ENCODE measurements at regions not wholly inside any gene's neighbourhood (a gene's known extent, or its start where the extent isn't known, plus 50 kb on each side); places are given as distances from the start of the nearest gene placed in this dataset.

DNA sequence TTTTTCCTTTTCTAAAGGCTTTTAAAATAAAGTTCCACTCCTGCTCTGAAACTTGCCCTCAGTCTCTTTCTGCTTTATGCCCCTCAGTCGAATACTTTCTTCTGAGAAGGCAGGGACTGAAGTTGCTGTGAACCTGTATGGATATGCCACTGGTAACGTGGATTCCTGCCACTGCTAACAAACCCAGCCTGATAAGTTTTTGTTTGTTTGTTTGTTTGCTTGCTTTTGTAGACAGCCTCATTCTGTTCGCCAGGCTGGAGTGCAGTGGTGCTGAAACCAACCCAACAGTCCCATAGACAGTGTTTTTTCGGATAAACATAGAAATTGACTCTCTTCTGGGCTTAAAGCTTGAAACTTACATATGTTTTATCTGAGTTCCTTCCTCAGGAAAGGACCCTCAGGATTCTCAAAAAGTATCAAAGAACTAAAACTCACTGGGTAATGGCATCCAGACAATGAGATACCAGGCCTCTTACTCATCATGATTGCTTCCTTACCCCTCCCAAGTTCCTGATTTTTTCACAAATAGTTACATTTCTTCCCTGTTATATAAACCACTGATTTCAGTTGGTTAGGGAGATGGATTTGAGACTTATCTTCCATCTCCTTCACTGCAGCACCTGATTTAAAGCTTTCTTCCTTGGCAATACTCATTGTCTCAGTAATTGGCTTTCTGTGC, 273.6 kb downstream of the SDHAF3 start:
- Histone ChIP-seq H3K27ac (ENCODE audit: low read depth, low read length) (no peak overlapping the region), H3K9me3 (ENCODE audit: control insufficient read depth, insufficient read depth, low read length) (peaks cover 4% of the 10 kb centered on the region), H3K27me3 (ENCODE audit: control insufficient read depth, insufficient read depth, low read length) (no peaks in the 10 kb centered on the region), H3K4me3 (ENCODE audit: low read depth, low read length) (no peak overlapping the region)
- CTCF ChIA-PET: no interaction called here
- DNase-seq (ENCODE audit: low read depth, low spot score): no peak
- TF ChIP-seq, protein P1, sequence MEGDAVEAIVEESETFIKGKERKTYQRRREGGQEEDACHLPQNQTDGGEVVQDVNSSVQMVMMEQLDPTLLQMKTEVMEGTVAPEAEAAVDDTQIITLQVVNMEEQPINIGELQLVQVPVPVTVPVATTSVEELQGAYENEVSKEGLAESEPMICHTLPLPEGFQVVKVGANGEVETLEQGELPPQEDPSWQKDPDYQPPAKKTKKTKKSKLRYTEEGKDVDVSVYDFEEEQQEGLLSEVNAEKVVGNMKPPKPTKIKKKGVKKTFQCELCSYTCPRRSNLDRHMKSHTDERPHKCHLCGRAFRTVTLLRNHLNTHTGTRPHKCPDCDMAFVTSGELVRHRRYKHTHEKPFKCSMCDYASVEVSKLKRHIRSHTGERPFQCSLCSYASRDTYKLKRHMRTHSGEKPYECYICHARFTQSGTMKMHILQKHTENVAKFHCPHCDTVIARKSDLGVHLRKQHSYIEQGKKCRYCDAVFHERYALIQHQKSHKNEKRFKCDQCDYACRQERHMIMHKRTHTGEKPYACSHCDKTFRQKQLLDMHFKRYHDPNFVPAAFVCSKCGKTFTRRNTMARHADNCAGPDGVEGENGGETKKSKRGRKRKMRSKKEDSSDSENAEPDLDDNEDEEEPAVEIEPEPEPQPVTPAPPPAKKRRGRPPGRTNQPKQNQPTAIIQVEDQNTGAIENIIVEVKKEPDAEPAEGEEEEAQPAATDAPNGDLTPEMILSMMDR (IDR thresholded peaks at IDR 0.05; ENCODE audit: low read depth, low read length): no peak
- POLR2A ChIA-PET: no interaction called here

DNA sequence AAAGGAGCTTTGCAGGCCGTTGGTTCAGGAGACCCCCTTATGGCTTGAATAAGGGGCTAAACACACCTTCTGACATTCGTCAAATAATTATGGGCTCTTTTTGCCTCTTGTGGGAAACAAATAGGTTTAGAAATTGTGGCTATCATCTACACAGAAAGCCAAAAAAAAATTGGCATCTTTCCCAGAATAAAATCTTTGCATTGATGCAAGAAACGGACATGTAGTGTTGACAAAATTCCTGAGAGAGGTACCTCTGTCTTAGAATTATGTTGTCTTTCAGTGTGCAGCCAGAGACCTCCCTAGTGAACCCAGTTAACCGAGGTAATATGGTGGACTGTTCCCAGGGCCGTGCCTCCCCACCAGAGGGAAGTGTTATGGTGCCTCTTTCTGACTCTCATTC, 283.9 kb downstream of the SDHAF3 start:
- H3K27me3 ChIP-seq (ENCODE audit: control insufficient read depth, insufficient read depth, low read length): no peaks in the 10 kb centered on the region
- H3K4me3 ChIP-seq (ENCODE audit: low read depth, low read length): no peak overlapping the region
- no peak for DNase-seq (ENCODE audit: low read depth, low spot score)
- no peak overlapping the region for H3K27ac ChIP-seq (ENCODE audit: low read depth, low read length)
- CTCF ChIA-PET: no interaction called here
- POLR2A ChIA-PET: no interaction called here
- TF ChIP-seq, protein P1 (IDR thresholded peaks at IDR 0.05; ENCODE audit: low read depth, low read length): no peak
- H3K9me3 ChIP-seq (ENCODE audit: control insufficient read depth, insufficient read depth, low read length): peaks cover 3% of the 10 kb centered on the region; the same call in 1 of the 2 replicates

GRCh38 chr7:97405835-97406234, 288.3 kb downstream of the SDHAF3 start:
- TF ChIP-seq, protein P1 (IDR thresholded peaks at IDR 0.05; ENCODE audit: low read depth, low read length): no peak
- peaks cover 2% of the 10 kb centered on the region for H3K9me3 ChIP-seq (ENCODE audit: control insufficient read depth, insufficient read depth, low read length)
- no peaks in the 10 kb centered on the region for H3K27me3 ChIP-seq (ENCODE audit: control insufficient read depth, insufficient read depth, low read length)
- H3K4me3 ChIP-seq (ENCODE audit: low read depth, low read length): no peak overlapping the region
- POLR2A ChIA-PET: no interaction called here
- CTCF ChIA-PET: no interaction called here
- no peak overlapping the region for H3K27ac ChIP-seq (ENCODE audit: low read depth, low read length)
- DNase-seq (ENCODE audit: low read depth, low spot score): no peak

DNA sequence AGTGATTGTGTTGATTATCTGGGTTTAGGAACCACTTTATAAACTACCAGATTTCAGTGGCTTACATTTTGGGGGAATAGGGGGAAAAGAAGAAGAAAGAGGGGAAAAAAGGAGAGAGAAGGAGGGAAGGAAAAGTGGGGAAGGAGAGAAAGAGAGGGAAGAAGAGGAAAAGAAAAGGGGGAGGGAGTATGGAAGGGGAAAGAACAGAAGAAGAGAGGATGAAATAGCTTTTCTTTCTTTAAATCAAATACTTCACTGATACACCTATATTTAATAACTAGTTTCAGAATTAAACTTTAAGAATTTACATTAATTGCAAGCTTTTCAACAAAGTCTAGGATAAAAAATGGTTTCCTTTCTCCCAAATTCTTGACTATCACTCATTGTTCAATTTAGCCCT, 289.6 kb downstream of the SDHAF3 start:
- no peak for DNase-seq (ENCODE audit: low read depth, low spot score)
- TF ChIP-seq, protein P1 (IDR thresholded peaks at IDR 0.05; ENCODE audit: low read depth, low read length): no peak
- POLR2A ChIA-PET: no interaction called here
- CTCF ChIA-PET: no interaction called here
- peaks cover 4% of the 10 kb centered on the region for H3K9me3 ChIP-seq (ENCODE audit: control insufficient read depth, insufficient read depth, low read length)
- no peaks in the 10 kb centered on the region for H3K27me3 ChIP-seq (ENCODE audit: control insufficient read depth, insufficient read depth, low read length)
- H3K27ac ChIP-seq (ENCODE audit: low read depth, low read length): no peak overlapping the region
- H3K4me3 ChIP-seq (ENCODE audit: low read depth, low read length): no peak overlapping the region

DNA sequence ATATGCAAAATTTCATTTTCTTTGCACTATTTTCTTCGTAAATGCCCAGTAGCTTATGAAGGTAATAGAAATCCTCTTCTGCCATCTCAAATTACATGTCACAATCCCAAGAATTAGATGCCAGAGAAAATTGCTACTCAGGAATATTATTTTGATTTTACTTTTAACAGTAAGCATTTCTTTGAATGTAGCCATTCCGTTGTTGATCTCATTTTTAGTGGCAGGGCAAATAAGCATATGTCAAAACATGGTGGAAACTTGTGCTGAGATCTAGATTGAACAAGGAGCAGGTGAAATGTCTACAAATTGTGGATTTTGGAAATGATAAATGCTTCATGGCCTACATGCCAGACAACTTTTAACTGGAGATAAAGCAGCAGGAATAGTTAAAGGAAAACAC, 291.8 kb downstream of the SDHAF3 start:
- Histone ChIP-seq H3K4me3 (ENCODE audit: low read depth, low read length) (no peak overlapping the region), H3K27ac (ENCODE audit: low read depth, low read length) (no peak overlapping the region), H3K27me3 (ENCODE audit: control insufficient read depth, insufficient read depth, low read length) (no peaks in the 10 kb centered on the region), H3K9me3 (ENCODE audit: control insufficient read depth, insufficient read depth, low read length) (peaks cover 12% of the 10 kb centered on the region)
- TF ChIP-seq, protein P1 (IDR thresholded peaks at IDR 0.05; ENCODE audit: low read depth, low read length): no peak
- ChIA-PET POLR2A (no interaction called here), CTCF (no interaction called here)
- DNase-seq (ENCODE audit: low read depth, low spot score): no peak

All from AG04450 (cell line).